Keratinocyte (primary cell): ENCODE measurements at regions not wholly inside any gene's neighbourhood (a gene's known extent, or its start where the extent isn't known, plus 50 kb on each side); places are given as distances from the start of the nearest gene placed in this dataset.

Experiments
- EZH2 ChIP-seq: IDR thresholded peaks from one replicate; pipeline ENCODE4 v1.6.1; 2012; ENCODE audit warnings: inconsistent platforms, mild to moderate bottlenecking, low read length, moderate library complexity
- TF ChIP-seq, protein P1 (sequence below), 3 experiments: IDR thresholded peaks in 1 of 3; conservative IDR thresholded peaks in 1 of 3; optimal IDR thresholded peaks in 1 of 3; 2 replicates in 2 of 3; 3 replicates in 1 of 3; pipeline versions ENCODE3 to v1.5.1; 2011; ENCODE audit warnings: low read length in 3 of 3, mild to moderate bottlenecking in 3 of 3, moderate library complexity in 2 of 3, control low read depth in 1 of 3, inconsistent platforms in 1 of 3; ENCODE audit not compliant: insufficient read depth in 2 of 3; ENCODE audit errors: extremely low read depth in 1 of 3

DNA sequence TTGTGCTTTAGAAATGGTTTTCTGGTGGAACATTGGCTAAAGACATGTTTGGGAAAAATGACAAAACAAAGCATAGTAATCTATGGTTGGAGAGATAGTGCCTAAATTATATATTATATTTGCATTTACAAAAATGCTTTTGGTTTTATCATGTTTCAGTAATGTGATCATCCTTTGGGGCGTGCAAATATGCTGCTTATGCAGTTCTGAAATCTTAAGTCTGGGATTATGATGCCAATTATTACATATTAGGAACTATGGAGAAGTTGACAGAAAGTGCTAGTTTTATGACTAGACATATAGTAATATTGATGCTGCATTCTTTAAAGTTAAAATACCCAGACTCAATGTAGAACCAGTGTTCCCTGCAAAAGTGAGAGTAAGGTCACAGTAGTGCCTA lies 655.0 kb downstream of the METTL15 start:
- TF ChIP-seq, protein P1, sequence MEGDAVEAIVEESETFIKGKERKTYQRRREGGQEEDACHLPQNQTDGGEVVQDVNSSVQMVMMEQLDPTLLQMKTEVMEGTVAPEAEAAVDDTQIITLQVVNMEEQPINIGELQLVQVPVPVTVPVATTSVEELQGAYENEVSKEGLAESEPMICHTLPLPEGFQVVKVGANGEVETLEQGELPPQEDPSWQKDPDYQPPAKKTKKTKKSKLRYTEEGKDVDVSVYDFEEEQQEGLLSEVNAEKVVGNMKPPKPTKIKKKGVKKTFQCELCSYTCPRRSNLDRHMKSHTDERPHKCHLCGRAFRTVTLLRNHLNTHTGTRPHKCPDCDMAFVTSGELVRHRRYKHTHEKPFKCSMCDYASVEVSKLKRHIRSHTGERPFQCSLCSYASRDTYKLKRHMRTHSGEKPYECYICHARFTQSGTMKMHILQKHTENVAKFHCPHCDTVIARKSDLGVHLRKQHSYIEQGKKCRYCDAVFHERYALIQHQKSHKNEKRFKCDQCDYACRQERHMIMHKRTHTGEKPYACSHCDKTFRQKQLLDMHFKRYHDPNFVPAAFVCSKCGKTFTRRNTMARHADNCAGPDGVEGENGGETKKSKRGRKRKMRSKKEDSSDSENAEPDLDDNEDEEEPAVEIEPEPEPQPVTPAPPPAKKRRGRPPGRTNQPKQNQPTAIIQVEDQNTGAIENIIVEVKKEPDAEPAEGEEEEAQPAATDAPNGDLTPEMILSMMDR (optimal IDR thresholded peaks at IDR 0.05 in 1 of 3, IDR thresholded peaks at IDR 0.05 in 1 of 3, conservative IDR thresholded peaks at IDR 0.05 in 1 of 3; ENCODE audit: extremely low read depth in 1 of 3, insufficient read depth in 2 of 3, low read length in 3 of 3) = no peak
- TF ChIP-seq EZH2 = no peak
